ENCODE measurements at regions not wholly inside any gene's neighbourhood (a gene's known extent, or its start where the extent isn't known, plus 50 kb on each side); places are given as distances from the start of the nearest gene placed in this dataset.
"Not testable (repeated sequence)": the region's sequence is repeated elsewhere in the genome, so short reads cannot be mapped to it uniquely, and the experiment has no call there.

DNA sequence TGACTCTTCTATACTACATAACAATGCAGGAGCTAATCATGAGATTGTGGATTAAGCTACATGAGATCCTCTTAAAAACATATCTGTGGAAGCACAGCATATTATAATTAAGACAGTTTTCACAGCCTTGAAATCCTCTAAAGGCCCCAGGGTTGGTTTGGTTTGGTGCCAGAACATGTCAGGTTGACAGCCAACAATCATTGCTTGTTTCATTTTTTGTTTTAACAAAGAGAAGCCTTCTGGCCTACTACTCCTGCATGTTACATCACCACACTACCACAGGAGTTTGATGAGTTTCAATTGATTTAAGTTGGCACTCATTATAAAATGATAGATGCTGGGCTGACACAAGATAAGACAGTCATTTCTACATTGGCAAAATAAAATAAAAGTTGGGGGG lies 255.9 kb upstream of the ERBB4 start:
- in situ Hi-C loops (cut with HindIII; ENCODE audit: low sequenced_read_pairs): no loop called here

DNA sequence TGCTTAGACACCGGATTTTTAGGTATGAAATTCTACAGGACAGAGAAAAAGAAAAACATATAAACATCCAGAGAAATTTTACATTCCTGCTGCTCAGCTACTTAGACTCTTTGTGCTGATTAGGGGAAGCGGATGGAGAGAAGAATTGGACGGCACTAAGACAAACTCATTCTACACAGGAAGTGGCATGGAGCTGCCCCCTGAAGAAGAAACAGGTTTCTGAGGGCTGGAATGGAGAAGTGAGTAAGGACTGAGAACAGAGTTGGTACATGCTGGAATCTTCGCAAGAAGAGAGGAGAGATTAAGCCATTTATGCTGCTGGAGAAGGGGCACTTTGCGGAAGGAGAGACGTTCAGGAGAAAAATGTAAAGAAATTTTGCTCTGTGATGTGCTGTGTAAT lies 253.0 kb upstream of the ERBB4 start:
- in situ Hi-C loops (cut with HindIII; ENCODE audit: low sequenced_read_pairs): no loop called here

DNA sequence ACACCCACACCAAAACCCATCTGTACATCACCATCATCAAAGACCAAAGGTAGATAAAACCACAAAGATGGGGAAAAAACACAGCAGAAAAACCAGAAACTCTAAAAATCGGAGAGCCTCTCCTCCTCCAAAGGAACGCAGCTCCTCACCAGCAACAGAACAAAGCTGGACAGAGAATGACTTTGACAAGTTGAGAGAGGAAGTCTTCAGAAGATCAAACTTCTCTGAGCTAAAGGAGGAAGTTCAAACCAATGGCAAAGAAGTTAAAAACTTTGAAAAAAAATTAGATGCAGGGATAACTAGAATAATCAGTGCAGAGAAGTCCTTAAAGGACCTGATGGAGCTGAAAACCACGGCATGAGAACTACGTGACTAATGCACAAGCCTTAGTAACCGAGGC lies 247.5 kb upstream of the ERBB4 start:
- in situ Hi-C loops (cut with HindIII; ENCODE audit: low sequenced_read_pairs): not testable (repeated sequence)

DNA sequence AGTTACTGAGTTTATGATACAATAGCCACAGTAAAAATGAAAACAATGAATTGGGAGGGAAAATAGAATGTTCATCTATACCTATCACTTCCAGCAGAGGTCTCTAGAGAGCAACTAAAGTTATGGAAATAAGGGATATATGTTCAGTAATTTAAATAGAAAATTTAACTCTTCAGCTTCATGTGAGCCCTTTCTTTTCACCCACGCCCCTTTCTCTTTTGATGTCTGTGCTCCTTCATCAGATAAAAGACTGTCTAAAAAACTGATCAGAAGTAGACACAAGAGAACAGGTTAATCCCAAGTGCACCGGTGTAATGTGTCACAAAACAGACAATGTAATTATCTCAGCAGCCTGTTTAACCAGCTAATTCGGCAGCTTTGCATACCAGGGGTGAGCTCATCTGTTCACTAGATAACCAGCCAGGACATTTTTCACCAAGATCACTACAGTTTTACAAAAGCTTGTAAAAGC lies 238.5 kb upstream of the ERBB4 start:
- in situ Hi-C loops (cut with HindIII; ENCODE audit: low sequenced_read_pairs): no loop called here

DNA sequence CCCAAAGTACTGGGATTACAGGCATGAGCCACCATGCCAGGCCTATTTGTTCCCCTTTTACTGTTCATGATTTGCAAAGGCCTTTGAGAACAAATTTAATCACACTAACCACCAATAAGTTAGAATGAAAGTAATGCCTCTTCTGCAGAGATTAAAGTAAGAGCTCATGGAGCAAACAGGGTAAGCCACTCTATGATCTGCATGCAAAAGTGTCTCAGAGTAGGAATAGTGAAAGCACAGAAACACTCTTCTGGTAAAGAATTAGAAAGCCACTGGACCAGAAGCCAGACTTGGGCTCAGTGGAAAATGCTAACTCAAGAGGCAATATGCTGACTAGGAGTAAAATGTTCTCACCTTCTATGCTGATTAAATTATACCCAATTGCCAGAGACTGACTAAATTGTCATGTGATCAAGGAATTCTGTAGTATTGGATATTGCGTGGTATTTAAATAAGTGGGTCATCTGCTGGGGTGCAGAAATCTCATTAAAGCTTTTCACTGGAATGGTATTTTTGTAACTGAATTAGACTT lies 235.3 kb upstream of the ERBB4 start:
- in situ Hi-C loops (cut with HindIII; ENCODE audit: low sequenced_read_pairs): no loop called here

DNA sequence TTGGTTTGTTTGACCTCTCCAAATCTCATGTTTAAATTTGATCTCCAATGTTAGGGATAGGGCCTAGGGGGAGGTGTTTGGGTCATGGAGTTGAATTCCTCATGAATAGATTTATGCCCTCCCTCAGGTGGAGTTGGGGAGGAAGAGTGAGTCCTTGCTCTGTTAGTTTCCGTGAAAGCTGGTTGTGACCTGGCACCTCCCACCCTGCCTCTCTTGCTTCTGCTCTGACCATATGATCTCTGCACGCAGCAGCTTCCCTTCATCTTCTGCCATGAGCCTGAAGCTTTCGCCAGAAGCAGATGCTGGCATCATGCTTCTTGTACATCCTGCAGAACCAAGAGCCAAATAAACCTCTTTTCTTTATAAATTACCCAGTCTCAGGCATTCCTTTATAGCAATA lies 231.6 kb upstream of the ERBB4 start:
- in situ Hi-C loops (cut with HindIII; ENCODE audit: low sequenced_read_pairs): no loop called here

DNA sequence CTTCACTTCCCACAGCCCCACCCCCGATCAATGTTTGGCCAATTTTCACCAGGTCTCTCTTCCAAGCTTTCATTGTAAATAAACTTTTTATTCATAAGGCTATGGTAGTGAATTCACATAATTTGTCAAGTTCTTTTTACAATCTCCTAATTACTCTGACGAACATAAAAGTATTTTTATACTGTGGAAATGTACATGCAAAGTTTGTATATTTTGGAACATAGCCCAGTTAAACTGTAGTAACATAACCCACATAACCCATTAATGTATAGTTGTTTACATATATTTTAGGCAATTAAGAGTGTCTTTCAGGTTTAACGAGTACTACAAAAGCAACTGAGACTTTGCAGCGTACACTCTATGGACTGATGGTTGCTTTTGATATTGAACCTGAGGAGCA lies 228.3 kb upstream of the ERBB4 start:
- in situ Hi-C loops (cut with HindIII; ENCODE audit: low sequenced_read_pairs): no loop called here

DNA sequence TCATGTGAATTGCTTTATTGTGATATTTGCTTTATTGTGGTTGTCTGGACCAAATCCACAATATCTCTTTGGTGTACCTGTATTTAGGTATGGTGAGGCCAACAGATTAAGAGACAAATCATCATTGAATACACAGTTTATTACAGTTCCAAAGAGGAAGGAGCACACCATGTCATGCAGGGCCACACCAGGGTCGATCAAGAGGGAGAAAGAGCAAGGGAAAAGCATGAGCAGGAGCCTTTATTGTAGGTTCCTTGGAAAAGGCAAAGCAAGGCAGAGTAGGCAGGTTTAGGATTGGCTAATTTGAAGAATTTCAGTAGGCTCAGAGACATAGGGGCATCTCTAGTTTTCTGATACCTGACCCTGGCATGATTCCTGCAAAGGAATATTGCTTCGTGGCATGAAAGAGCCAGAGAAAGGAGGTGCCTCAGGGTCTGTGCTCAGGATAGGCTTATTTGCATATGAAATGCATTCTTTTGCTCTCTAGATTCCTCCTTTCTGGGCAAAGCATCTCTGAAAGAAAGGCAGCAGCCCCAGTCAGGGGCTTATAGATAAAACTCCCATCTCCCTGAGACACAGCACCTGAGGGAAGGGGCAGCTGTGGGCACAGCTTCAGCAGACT lies 214.2 kb upstream of the ERBB4 start:
- in situ Hi-C loops (cut with HindIII; ENCODE audit: low sequenced_read_pairs): no loop called here

DNA sequence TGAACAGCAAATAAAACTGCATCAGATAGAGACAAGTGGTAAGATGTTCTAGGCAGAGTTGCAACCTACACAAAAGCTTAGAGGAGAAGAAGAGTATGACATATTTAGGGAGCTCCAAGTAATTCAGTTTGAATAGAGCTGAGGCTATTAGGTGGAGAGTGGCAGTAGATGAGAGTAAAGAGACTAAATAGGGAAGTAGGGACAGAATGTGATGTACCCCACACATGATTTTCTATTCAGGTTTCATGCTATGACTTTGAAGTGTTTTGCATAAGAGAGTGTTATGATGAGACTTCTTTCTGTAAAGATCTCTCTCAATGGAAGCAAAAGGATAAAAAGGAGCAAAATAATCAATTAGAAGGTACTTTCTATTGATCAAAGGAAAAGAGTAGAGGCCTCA lies 206.8 kb upstream of the ERBB4 start:
- in situ Hi-C loops (cut with HindIII; ENCODE audit: low sequenced_read_pairs): no loop called here

DNA sequence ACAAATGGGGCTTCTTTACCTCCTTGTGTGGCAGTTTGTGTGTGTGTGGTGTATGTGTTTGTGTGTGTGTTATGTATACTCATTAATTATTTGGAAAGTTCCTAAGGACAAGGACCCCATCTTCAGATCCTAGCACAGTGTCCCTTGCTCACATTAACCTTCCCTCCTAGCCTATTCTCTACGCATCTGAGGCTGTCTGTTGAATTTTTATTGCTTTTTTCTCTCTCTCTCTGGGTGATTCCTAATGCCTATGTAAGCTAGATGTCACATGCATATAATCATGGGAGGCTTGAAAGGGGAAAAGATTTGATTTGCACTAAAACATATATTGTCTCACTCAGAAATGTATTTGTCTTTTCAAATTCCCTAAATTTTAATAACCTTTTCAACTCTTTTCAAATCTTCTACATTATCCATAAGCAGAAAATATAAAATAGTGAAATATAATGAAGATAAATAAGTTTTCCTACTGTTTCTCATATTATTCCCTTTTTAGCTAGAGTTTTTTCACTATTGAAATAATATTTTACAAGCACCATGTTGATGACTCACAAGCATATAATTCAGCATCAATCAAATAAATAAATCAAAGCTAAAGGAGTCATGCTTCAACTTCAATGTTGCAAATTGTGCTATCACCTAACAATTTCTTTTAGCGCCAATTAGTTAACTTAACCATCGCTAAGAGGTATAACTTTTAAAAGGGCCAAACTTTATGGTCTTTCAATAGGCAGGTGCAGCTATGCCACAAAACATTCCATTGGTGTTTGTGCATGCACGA lies 199.0 kb upstream of the ERBB4 start:
- in situ Hi-C loops (cut with HindIII; ENCODE audit: low sequenced_read_pairs): no loop called here

DNA sequence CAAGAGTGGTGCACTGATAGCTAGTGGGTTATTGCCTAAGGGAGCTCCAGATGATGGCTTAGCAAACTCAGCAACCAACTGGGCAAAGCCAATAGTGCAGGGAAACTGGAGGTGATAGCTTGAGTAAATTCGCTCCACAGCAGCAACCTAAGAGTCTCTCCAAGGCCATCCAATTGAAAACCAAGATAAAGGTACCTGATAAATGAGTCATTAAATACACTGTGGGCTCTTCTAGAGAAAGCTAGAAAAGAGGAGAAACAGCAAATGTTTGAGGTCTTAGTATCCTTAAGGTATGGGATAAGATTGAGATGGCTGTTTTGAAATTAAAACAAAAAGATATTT lies 197.8 kb upstream of the ERBB4 start:
- in situ Hi-C loops (cut with HindIII; ENCODE audit: low sequenced_read_pairs): no loop called here

DNA sequence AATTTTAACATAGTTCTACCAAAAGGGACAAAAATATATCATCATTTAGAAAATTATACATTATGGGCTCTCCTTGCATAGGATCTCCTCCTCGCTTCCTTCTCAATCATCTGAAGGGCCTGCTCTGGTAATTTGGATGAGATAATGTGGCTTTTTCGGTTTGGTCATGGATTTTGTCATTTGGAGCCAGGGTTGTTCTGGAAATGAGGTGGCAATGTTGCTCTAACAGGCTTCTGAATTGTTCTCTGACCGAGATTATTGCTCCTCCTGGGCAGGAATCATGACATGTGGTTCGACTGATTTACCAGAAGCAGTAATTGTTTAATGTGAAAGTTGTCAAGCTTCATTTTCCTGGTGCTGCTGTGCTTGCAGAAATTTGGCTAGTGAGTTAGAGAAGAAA lies 194.7 kb upstream of the ERBB4 start:
- in situ Hi-C loops (cut with HindIII; ENCODE audit: low sequenced_read_pairs): no loop called here

DNA sequence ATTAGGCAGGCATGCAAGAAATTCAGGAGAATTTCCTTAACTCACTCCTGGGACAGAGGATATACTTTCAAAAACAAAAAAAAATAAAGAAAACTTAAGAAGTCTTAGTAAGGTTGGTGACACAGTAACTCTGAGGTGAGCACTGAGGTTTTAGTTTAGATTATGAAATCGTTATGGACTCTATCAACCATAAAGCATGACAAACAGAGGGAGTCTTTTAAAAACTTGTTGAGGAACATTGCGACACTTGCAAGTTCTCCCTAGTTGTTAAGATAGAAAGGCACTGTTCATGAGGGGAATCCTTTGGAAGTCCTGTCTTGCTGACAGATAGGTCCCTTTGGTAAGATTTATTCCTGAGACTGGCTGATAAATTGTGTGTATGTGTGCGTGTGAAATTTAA lies 194.3 kb upstream of the ERBB4 start:
- in situ Hi-C loops (cut with HindIII; ENCODE audit: low sequenced_read_pairs): no loop called here

DNA sequence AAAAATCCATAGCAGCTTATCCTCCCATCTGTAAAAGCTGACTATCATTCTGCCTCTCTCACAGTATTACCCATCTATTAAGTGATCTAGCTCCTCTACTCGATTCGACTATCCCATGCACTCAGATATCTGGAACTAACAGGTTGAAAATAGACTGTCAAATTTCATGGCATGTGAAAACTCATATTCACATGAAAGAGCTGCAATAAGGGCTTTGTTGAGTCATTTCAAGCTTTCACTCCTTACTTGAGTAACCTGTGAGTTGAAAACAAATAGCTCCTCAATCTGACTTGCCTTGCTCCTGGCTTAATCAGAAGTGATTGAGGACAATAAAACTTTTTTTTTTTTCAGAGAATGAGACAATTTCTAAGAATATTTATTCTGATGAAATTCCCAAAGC lies 192.4 kb upstream of the ERBB4 start:
- in situ Hi-C loops (cut with HindIII; ENCODE audit: low sequenced_read_pairs): no loop called here

DNA sequence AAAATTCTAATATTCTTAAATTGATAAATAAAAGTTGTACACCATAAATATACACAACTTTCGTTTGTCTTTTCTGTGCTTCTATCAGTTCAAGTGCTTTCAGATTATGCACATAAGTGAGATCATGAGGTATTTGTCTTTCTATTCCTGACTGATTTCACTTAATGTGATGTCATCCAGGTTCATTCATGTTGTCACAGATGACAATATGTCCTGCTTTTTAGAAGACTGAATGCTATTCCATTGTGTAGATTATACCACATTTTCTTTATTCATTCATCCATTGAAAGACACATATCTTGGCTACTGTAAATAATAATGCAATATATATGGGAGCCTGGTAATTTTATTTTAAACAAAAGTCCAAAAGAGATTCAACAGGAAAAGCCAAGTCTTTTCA lies 190.1 kb upstream of the ERBB4 start:
- in situ Hi-C loops (cut with HindIII; ENCODE audit: low sequenced_read_pairs): no loop called here

DNA sequence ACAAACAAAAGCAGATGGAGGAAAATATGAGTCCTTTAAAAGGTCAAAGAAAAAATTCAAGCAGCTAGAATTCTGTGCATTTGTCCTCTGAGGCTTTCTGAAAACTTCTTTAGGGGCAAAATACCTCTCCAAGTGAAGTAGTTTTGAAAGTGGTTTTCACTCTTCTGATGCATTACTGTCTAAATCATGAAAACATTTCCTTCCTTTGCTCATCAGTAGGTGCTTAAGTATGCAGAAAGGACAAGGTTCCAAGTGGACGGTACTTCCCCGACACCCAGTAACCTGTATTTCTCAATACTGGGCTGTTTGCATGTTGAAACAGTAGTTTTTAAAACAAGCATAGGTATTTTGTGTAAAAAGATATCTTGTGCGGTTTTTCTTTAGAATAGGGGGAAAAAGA lies 189.1 kb upstream of the ERBB4 start:
- in situ Hi-C loops (cut with HindIII; ENCODE audit: low sequenced_read_pairs): no loop called here

DNA sequence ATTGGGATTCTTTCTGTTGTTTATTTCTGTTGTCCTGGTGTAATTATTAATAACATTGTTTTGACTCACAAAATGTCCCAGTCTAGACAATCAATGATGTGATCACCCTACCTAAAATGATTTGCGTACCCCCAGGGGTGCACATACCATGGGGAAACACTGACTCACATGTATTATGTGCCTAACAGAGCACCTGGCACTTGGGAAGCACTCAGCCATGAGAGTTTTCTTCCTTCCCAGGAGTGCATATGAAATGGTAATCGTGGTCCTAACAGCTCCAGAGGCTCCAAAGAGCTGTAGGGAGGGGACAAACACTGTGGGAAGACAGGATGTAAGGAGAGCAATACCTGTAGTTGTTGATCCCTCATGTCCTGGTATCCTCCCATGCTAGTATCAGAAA lies 187.8 kb upstream of the ERBB4 start:
- in situ Hi-C loops (cut with HindIII; ENCODE audit: low sequenced_read_pairs): no loop called here

DNA sequence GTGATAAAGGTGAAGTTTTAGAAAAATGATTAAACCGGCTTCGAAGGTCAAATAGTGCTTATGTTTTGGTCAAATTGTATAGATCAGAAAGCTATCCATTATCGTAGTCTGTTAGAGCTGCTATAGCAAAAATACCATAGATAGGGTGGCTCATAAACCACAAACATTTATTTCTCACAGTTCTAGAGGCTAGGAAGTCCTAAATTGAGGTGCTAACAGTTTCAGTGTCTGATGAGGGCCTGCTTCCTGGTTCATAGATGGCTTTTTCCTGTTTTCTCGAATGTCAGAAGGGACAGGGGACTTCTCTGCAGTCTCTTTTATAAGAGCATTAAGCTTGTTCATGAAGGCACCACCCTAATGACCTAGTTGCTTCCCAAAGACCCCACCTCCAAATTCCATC lies 186.6 kb upstream of the ERBB4 start:
- in situ Hi-C loops (cut with HindIII; ENCODE audit: low sequenced_read_pairs): no loop called here

DNA sequence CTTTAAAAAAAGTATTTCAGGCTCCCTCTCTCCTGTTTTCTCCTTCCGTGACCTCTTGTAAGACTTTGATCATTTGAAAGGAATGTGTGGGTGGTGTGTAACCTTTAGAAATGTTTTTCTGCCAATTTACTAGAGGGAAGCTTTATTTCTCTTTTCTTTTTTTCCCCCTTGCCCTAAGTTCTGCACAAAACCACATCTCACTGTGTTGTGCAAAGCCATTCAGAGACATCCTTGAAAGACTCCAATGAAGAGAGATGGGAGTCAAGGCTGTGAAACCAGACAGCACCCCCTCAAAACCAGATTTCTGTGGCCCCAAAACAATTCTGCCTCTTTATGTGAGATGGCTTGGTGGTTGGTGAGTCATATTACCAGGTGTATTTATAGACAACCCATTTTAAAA lies 184.6 kb upstream of the ERBB4 start:
- in situ Hi-C loops (cut with HindIII; ENCODE audit: low sequenced_read_pairs): no loop called here

DNA sequence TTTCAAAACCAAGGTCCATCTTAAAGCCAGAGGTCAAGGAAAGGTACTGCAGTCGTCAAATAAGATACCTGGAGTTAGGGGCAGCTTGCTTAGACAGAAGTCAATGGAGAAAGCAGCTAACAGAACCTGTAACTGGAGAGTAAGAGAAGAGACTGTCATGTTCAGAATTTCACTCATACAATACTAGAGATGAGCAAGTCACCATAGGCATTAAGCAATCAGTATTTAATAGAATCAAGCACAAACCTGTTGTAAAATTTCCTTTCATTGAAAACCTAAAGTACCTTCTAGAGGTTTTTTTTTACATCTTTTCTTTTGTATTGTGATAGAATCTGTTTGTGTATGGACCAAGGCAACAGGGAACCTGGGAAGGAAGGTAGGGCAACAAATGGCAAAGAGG lies 183.4 kb upstream of the ERBB4 start:
- in situ Hi-C loops (cut with HindIII; ENCODE audit: low sequenced_read_pairs): no loop called here

DNA sequence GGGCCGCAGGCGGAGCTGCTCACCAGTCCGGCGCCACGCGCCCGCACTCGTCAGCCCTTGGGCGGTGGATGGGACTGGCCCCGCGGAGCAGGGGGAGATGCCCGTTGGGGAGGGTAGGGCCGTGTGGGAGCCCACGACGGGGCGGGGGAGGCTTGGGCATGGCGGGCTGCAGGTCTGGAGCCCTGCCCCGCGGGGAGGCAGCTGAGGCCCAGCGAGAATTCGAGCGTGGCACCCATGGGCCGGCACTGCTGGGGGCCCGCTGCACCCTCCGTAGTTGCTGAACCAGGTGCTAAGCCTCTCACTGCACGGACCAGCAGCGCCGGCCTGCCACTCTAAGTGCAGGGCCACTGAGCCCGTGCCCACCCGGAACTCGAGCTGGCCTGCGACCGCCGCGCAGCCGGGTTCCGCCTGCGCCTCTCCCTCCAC lies 182.4 kb upstream of the ERBB4 start:
- in situ Hi-C loops (cut with HindIII; ENCODE audit: low sequenced_read_pairs): no loop called here

DNA sequence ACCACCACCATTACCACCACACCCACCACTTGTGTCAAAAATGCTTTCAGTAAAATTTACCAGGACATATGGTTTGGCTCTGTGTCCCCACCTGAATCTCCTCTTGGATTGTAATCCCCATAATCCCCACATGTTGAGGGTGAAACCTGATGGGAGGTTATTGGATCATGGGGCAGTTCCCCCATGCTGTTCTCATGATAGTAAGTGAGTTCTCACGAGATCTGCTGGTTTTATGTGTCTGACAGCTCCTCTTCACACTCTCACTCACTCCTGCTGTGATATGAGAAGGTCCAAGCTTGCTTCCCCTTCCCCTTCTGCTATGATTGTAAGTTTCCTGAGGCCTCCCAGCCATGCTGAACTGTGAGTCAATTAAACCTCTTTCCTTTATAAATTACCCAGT lies 176.8 kb upstream of the ERBB4 start:
- in situ Hi-C loops (cut with HindIII; ENCODE audit: low sequenced_read_pairs): not testable (repeated sequence)

DNA sequence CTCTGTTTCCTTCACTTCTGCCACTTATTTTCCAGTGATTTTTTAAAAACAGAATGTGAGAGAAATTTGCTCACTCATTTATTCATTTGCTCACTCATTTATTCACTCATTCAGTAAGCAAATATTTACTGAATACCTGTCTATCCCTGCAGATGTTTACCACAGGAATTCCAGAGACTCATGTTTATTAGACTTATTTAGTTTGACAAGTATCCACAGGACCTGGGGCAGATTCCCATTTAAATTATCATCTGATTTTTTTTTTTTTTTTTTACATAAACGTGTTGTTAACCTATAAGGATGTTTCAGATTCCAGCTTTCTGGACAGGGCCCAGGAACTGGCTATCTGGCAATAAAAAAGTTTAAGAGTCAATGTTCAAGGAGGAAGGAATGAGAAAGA lies 175.1 kb upstream of the ERBB4 start:
- in situ Hi-C loops (cut with HindIII; ENCODE audit: low sequenced_read_pairs): no loop called here

Data from endothelial cell of hepatic sinusoid (primary cell).